Heart left ventricle (tissue), 13 donors: ENCODE measurements at regions not wholly inside any gene's neighbourhood (a gene's known extent, or its start where the extent isn't known, plus 50 kb on each side); places are given as distances from the start of the nearest gene placed in this dataset.

Experiments
- CTCF ChIP-seq, 12 donors: fragments of 200-600 bp; sonication (generic) in 4 of 12; IDR thresholded peaks; one replicate each; pipeline versions ENCODE4 v1.5.0 to v1.8.0; 2018 to 2022; ENCODE audit warnings: antibody characterized with exemption in 12 of 12, mild to moderate bottlenecking in 5 of 12
- POLR2A ChIP-seq, 2 donors: fragments of 450-650 bp; IDR thresholded peaks; one replicate each; pipeline ENCODE4 v1.6.1; 2017; ENCODE audit warnings: antibody characterized with exemption in 2 of 2, mild to moderate bottlenecking in 2 of 2, moderate library complexity in 2 of 2
- donor health status: ischemic (EF 13 %, LVEDD 7.1; RV severe dilation, severe dysfunction).
- donor health status: DM: no; HTN: yes; CAD: no.
- donor health status: DM: no; HTN: no; CAD: no.
- donor health status: ischemic (EF 25% LVEDD 6.9; RV normal size, moderate dysfunction).
- donor health status: ischemic (EF 25% LVEDD 5.7; RV mildly dilated, moderate dysfunction).
- donor health status: ischemic (EF 35%, LVEDD 5.7; RV mildly dilated, moderate dysfunction).
- donor health status: nonischemic (EF 11% LVEDD 7.7; RV severe dilation, severe dysfunction).
- donor health status: DM: yes; HTN: yes; CAD: no.
- donor health status: PGD.
- donor health status: ischemic (EF 29% LVEDD 5.4; RV normal size, mild dysfunction).
- donor health status: nonischemic (EF 23%, LVEDD 6.1; RV moderate dilation, normal function).

GRCh38 chr5:163950248-163950647 lies 444.8 kb downstream of the MAT2B start:
- TF ChIP-seq CTCF (IDR thresholded peaks at IDR 0.05): no peak
- TF ChIP-seq POLR2A (IDR thresholded peaks at IDR 0.05): no peak
